Neural cell (in vitro differentiated cells): ENCODE measurements at regions not wholly inside any gene's neighbourhood (a gene's known extent, or its start where the extent isn't known, plus 50 kb on each side); places are given as distances from the start of the nearest gene placed in this dataset.

Experiments
- CTCF ChIP-seq: fragments of 450-650 bp; IDR thresholded peaks from 2 replicates; pipeline ENCODE4 v1.5.1; 2014; ENCODE audit warnings: antibody characterized with exemption, mild to moderate bottlenecking, moderate library complexity; ENCODE audit not compliant: poor library complexity, severe bottlenecking
- EP300 ChIP-seq: fragments of 450-650 bp; conservative IDR thresholded peaks from 2 replicates; pipeline ENCODE4 v1.6.1; 2014; ENCODE audit warnings: antibody characterized with exemption, mild to moderate bottlenecking, moderate library complexity; ENCODE audit not compliant: poor library complexity, severe bottlenecking
- EZH2 ChIP-seq: fragments of 200-600, 300-800 bp; shearing (Covaris generic), sonication (generic); IDR thresholded peaks from 2 replicates; pipeline ENCODE4 v1.6.1; 2014; ENCODE audit warnings: antibody characterized with exemption, low read length, borderline replicate concordance, mild to moderate bottlenecking; ENCODE audit not compliant: insufficient read depth, poor library complexity, severe bottlenecking
- SMC3 ChIP-seq: fragments of 450-650 bp; conservative IDR thresholded peaks from 2 replicates; pipeline ENCODE4 v1.6.1; 2014; ENCODE audit warnings: antibody characterized with exemption, mild to moderate bottlenecking, moderate library complexity; ENCODE audit not compliant: poor library complexity
- TF ChIP-seq, protein P1 (sequence below): IDR thresholded peaks from 2 replicates; pipeline ENCODE4 v1.6.1; 2012; ENCODE audit warnings: borderline replicate concordance

GRCh38 chr13:40189898-40190630, 476.4 kb downstream of the FOXO1 start:
- no peak for TF ChIP-seq CTCF
- no peak for TF ChIP-seq EP300
- TF ChIP-seq EZH2 = no peak
- TF ChIP-seq, protein P1, sequence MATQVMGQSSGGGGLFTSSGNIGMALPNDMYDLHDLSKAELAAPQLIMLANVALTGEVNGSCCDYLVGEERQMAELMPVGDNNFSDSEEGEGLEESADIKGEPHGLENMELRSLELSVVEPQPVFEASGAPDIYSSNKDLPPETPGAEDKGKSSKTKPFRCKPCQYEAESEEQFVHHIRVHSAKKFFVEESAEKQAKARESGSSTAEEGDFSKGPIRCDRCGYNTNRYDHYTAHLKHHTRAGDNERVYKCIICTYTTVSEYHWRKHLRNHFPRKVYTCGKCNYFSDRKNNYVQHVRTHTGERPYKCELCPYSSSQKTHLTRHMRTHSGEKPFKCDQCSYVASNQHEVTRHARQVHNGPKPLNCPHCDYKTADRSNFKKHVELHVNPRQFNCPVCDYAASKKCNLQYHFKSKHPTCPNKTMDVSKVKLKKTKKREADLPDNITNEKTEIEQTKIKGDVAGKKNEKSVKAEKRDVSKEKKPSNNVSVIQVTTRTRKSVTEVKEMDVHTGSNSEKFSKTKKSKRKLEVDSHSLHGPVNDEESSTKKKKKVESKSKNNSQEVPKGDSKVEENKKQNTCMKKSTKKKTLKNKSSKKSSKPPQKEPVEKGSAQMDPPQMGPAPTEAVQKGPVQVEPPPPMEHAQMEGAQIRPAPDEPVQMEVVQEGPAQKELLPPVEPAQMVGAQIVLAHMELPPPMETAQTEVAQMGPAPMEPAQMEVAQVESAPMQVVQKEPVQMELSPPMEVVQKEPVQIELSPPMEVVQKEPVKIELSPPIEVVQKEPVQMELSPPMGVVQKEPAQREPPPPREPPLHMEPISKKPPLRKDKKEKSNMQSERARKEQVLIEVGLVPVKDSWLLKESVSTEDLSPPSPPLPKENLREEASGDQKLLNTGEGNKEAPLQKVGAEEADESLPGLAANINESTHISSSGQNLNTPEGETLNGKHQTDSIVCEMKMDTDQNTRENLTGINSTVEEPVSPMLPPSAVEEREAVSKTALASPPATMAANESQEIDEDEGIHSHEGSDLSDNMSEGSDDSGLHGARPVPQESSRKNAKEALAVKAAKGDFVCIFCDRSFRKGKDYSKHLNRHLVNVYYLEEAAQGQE = no peak
- TF ChIP-seq SMC3 = no peak
